IMR-90 (cell line): ENCODE measurements at regions not wholly inside any gene's neighbourhood (a gene's known extent, or its start where the extent isn't known, plus 50 kb on each side); places are given as distances from the start of the nearest gene placed in this dataset.

ENCODE experiments used
- BHLHE40 ChIP-seq: fragments of 150-350 bp; IDR thresholded peaks from 2 replicates; pipeline ENCODE4 v1.6.1; 2016; ENCODE audit warnings: mild to moderate bottlenecking, low read depth, low read length
- CEBPB ChIP-seq: IDR thresholded peaks from 2 replicates; pipeline ENCODE4 v1.6.1; 2012; ENCODE audit warnings: low read depth, low read length, improper control_type of control experiment
- MXI1 ChIP-seq: IDR thresholded peaks from 2 replicates; pipeline ENCODE4 v1.6.1; 2012; ENCODE audit warnings: low read depth, mild to moderate bottlenecking, low read length, moderate library complexity, borderline replicate concordance
- TF ChIP-seq, protein P1 (sequence below): conservative IDR thresholded peaks from 2 replicates; pipeline ENCODE4 v1.5.1; 2012; ENCODE audit warnings: mild to moderate bottlenecking, low read depth, low read length, improper control_type of control experiment

DNA sequence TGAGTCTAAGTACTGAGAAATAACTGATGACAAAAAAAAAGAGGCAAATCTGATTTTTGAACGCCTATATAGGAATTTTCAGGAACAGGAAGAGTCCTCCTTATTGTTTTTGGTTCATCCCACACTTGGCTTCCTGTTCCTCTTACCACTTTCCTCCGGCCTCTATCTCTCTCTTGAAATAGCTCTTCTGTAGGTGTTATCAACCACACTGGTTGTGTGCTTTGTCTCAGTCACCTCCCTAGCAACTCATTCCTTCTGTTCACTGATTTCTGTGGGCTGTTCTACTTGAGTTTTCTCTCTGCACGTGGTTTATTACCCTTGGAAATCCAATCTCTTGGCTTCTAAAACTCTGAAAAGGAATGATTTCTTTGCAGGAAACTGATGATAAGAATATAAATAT lies 78.7 kb upstream of the C11orf87 start:
- TF ChIP-seq, protein P1, sequence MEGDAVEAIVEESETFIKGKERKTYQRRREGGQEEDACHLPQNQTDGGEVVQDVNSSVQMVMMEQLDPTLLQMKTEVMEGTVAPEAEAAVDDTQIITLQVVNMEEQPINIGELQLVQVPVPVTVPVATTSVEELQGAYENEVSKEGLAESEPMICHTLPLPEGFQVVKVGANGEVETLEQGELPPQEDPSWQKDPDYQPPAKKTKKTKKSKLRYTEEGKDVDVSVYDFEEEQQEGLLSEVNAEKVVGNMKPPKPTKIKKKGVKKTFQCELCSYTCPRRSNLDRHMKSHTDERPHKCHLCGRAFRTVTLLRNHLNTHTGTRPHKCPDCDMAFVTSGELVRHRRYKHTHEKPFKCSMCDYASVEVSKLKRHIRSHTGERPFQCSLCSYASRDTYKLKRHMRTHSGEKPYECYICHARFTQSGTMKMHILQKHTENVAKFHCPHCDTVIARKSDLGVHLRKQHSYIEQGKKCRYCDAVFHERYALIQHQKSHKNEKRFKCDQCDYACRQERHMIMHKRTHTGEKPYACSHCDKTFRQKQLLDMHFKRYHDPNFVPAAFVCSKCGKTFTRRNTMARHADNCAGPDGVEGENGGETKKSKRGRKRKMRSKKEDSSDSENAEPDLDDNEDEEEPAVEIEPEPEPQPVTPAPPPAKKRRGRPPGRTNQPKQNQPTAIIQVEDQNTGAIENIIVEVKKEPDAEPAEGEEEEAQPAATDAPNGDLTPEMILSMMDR, result no peak
- TF ChIP-seq CEBPB (no peak), MXI1 (no peak), BHLHE40 (no peak)
